HG02623 (cell line): ENCODE measurements at regions not wholly inside any gene's neighbourhood (a gene's known extent, or its start where the extent isn't known, plus 50 kb on each side); places are given as distances from the start of the nearest gene placed in this dataset.

Experiments
- ATAC-seq: cut with Tn5 transposase; IDR thresholded peaks from one replicate; pipeline ENCODE4 v1.9.1; 2021; ENCODE audit warnings: moderate library complexity; ENCODE audit not compliant: unreplicated experiment

DNA sequence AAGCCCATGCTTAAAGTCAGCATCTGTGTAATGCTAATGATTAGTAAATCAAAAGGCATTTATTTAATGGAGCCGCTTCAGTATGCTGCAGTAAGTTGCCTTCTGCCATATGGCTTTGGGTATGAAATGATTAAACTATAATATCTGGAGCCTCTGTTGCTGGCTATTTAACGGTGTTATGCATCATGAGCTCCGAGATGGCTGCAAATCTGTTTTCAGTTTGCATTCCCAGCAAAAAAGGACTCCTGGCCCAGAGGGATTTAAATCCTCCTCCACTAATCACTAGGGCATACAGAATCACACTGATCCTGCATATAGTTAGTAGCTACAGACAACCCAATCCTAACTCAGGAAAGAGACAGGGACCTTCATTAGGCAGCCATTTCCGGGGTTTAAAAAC, 171.5 kb upstream of the EEA1 start:
- no peak for ATAC-seq

DNA sequence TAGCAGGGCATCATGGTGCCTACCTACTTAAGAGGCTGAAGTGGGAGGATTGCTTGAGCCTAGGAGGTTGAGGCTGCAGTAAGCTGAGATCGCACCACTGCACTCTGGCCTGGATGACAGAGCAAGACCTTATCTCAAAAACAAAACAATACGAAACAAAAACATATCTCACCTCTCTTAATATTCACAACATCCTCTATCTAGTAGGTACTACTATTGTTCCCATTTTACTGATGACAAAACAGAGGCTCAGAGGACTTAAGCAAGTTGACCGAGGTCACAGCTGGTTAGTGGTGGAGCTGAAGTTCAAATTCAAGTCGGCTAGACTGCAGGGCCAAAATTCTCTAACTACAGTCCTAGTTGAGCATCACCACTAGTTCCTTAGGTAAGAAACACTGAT, 172.3 kb upstream of the EEA1 start:
- ATAC-seq, result no peak

DNA sequence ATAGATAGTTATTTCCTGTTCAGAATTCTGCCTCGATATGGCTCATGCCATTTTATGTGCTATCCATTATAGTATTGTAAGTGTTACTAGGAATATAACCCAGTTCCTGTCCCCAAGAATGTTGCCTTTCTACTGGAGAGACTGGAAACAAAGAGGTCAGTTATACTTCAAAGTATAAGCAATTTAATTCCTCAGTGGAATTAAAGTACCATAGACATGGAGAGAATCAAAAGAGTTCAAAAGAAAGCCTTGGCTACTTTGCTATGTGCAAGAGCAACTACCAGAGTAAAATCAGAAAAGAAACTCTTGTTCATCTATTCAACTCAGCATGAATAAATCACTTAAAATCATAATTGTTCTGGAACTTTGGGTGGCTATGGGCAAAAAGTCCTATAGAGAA, 173.2 kb upstream of the EEA1 start:
- no peak for ATAC-seq

DNA sequence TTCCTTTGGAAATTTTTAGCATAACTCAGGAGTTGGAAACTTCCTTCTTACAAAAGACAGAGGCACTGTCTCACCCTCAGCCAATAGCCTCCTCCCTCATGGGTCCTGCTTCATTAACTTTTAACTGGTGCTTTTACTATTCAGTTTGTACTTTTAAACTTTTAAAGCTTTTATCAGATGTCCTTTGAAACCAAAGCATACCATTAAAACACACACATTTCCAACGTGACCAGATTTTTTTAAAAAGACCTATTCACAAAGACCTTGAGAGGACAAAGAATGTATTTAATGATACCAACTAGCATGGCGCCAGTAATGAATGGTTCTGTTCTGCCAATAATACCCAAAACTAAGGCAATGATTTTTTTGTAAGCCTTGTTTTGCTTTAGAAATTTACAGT, 173.6 kb upstream of the EEA1 start:
- no peak for ATAC-seq

DNA sequence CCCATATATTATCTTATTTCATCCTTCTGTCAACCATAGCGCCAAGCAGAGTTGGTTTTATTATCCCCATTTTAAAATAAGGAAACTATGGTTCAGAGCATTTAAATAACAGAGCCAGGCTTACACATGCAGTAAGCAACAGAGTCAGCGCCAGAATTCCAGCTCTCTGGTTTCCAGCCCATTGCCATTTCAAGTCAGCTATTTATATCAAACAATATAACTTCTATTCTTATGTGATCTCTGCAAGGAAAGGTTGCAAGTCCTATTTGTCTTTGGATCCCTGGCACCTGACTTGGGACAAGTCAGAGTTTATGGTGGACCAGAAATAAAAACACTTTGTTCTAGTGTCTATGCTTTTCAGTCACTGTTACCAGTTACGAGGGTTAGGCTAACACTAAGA, 174.1 kb upstream of the EEA1 start:
- no peak for ATAC-seq

DNA sequence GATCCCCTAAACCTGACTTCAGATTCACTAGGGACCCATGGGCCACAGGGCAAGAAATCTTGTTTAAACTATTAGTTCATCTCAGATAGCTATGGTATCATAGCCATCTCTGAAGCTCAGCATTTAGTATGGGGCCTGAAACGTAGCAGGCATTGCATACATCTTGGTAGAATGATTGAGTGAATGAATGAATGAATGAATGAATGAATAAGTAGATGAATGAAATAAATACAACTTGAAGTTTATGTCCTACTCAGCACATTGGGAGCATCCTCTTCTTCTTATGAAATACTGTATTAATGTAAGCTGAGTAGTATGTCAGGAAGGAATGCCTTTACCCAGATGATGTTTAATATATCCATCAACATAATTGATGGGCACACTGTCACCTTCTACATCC, 175.4 kb upstream of the EEA1 start:
- ATAC-seq, result no peak

DNA sequence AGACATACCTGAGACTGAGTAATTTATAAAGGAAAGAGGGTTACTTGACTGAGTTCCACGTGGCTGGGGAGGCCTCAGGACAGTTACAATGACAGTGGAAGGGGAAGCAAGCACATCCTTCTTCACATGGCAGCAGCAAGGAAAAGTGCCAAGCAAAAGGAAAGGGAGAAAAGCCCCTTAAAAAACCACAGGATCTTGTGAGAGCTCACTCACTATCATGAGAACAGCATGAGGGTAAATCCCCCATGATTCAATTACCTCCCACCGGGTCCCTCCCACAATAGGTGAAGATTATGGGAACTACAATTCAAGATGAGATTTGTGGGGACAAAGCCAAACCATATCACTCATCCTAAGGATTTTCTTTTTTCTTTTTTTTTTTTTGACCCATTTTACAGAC, 177.8 kb upstream of the EEA1 start:
- no peak for ATAC-seq

DNA sequence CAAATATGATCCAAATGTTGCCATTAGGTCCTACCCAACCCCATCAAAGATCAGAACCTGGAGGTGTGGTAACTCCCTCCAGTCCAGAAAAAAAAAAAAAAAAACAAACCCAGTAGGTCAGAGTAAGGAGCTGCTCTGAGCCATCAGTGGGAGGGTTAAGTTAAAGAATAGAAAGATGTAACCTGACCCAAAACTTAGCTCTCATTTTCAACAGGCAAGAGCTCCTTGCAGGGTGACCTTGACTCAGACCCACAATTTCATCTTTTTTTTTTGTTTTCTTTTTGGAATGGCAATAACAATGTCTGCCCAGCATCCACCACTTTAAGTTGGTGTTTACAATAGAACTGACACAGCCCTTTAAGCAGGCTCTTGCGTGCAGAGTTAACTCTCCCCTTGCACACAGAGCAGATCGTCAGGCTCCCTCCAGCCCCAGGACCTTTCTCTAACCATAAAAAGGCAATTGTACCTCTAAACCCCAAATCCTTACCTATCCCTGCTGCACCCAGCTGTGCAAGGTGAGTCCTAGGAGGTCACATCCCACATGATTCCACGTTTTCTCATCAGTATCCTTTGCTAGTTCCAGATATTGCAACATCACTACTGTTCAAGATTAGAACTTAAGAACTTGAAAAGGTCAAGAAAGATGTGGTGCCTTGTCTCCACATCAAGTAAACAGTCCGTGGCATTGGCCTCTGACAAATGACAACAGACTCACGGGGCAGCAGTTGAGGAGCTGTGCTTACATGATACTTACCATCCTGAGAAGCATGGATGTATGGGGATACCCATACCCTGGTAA, 178.6 kb upstream of the EEA1 start:
- no peak for ATAC-seq

DNA sequence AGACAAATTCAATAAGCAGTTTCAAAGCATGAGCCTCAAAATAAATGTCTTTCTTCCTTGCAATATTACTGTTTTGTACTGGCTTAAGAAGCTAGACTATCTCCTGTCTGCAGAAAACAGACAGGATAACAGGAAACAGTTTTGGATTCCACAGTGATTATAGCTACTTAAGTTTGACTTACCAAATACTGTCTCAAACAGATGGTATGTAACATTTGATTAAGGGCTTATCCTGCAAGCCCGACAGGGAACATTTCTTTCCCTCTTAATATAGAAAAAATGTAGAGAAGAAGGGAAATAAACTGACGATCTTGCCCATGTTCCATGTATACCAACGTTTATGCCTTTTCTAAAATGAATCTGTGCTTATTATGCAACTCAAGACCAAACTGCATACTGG, 179.9 kb upstream of the EEA1 start:
- no peak for ATAC-seq

DNA sequence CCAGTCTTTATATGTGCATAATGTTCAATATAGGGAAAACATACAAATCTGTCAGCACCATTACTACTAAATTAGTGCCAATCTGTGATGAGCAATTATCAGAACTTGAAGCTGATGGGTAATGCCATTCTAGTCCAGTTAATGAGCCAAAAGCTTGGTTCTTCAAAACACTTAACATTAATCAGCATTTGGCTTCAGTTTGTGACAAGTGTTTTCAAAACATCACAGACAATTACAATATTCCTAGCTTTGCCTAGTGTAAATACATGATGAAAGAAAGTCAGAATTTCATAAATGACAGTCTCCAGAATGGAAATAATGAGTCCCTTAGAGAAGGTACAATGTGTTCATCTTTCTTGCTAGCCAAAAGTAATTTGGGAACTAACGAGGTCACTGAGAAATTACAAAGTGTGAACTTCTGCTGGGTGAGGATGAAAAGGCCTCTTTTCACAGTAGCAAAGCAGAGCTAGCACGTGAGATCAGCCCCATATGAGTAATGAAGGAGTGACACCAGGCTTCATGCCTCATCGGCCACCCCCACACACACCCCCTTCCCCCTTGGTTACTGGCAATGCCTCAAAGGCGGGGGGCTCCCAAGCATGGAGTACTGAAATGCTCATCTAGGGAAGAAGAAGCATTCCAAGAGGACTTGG, 180.6 kb upstream of the EEA1 start:
- no peak for ATAC-seq

DNA sequence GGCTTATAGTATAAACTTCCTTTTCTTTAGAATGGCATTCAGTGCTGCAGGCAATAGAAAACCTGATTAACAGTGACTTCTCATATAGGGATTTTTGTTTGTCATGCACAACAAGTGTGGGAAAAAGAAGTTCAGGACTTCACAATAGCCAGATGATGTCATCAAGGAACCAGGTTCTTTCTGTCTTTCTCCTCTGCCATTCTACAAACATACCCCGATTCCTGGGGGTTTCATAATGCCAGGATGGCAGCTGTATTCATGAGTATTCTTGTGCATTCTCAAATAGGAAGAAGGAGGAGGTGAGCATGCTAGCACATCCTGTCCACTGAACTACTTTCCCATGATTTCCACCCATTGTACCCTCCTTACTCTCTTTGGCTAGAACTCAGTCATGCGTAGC, 182.7 kb upstream of the EEA1 start:
- no peak for ATAC-seq

DNA sequence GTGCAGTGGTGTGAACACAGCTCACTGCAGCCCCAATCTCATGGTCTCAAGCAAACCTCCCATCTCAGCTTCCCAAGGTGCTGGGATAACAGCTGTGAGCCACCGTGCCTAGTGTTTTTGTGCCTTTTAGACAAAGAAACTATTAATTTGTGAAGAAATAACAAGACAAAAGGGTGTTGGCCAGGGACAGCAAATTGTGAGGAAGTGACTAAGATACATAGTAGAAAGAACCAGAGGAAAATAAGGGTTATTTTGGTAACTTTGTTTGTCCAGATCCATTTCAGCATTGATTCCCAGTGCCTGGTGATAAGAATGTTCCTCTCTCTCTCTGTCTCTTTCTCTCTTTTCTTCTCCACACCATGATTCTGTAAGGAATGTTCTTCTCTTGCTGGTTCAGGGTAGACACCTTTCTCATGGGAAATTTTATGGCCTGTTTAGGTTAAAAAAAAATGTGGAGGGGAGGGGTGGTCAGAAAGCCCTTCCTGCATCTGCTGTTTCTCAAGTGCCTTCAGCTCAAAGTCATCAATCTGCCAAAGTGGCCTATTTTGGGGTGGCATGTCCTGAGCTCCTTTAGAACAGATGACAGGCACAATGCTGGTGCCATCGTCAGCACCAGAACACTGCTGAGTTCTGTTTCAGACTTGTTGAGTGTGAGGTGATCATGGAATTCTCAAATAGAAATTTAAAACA, 184.4 kb upstream of the EEA1 start:
- ATAC-seq, result no peak

DNA sequence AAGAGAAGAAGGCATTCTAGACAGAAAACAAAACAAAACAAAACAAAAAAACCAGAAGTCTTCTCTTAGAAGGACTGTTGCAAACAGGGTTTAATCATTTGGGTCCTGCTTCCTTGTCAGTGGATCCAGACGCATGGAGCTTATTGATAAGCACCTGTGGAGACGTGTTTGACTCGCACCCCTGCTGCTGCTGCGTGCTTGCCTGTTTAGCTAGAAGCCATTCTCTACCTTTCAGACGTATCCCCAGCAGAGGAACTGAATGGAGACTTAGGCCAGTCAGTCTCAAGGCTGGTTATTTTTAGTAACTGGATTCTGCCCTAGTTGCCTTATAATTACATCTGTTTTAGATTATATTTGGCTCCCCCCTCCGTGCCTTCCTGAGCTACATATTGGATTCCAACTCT, 186.1 kb upstream of the EEA1 start:
- ATAC-seq, result no peak

DNA sequence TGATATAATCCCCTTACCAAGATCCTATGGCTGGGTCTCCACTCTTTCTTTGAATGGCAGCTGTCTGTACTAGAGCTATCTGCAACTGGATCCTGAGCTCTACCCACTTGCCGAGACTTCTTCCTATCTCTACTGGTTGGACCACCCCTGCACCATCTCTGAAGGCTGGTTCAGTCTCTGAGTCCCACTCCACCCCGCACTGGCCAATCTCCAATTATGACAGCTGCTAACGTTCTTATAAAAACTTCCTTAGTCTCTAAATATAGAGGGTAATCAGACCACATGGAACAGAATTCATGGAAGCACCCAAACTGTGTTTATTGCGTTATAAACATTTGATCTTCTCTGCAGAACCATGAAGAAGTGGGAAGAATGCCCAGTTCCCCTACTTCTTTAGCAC, 186.6 kb upstream of the EEA1 start:
- ATAC-seq, result no peak

DNA sequence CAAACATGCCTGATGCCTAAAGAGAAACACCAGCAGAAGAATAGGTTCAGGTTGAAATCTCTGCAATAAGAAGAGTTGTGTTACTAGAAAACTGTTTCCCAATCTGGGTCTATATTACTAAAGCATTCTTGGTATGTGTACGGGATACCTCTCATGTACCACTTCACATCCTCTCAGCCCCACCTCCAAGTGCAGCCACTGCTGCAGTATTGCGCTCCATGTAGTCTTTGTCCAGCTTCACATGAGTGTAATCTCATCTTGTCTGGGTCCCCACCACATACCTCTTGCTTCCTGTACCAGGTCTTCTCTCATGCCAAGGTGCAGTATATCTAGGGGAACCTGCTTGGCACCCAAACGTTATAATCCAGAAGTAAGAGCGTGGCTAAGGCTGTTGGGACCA, 187.5 kb upstream of the EEA1 start:
- ATAC-seq, result no peak

DNA sequence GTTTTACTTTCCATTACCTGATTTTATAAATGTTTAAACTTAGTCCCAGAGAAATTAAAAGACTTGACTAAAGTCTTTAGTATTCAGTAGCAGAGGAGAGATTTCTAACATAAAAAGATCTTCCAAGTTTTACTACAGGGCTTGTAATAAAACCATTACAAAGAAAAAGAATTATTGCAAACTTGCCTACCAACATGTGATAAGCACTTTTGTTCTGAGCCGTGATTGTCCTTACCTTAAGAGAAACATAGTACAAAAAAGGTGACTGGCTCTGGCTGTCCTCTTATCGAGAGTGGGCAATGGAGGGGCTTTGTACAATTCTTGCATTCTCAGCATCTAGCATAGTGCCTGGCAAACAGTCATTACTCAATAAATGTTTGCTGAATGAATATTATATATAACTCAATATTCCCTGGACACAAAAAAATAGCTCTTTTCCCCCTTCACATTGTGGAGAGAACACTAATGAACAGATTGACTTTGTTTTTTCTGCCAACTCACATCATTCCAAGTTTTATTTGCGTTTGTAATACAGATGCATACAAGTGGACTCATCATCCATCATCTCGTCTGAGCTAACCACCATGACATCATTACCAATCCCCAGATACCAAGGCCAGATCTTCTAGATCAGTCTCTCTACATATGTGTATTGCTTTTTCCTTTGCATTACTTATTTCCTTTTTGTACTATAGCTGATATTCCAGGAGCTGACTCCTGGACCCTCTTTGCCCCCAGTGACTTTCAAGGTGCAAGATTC, 192.8 kb upstream of the EEA1 start:
- no peak for ATAC-seq

DNA sequence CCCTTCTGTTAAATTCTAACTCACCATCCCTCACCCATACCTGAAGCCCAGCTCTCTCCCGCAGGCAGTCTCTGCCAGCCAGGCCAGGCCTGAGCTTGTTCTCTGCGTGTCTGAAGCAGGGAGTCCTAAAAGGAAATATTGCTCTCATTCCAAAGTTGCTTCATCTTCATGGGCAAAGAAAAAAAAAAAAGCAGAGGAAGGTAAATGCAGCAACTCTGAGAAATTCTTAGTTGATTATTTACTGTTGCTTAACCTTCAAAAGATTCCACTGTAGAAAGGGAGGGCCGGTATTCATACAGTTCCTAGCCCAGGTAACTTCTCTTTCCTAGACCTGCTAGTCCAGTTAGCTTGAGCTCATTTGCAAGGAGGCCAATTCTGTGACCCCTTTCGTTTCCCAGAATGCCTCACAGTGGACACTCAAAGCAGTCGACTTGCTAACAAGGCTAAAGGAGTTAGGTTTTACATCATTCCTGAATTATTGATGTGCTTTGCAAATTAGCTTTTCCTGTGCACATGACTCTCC, 193.5 kb upstream of the EEA1 start:
- ATAC-seq, result no peak

DNA sequence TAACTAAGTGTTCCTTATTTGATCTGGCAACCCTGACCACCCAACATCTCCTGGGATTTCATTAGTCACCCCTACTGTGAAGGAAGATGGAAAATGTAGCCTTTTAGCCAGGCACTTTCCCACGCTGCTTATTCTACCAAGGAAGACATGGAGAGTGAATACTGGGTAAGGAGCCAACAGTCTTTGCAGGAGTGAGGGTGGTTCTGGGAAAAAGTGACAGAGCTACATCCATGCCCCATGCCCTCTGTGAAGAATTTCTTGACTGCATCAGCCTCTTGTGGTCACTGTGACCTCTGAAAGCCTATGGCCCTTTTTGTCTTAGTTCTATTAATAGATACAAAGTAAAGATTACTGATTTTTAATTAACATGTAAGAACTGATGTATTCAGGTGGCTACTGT, 196.0 kb upstream of the EEA1 start:
- ATAC-seq, result no peak

DNA sequence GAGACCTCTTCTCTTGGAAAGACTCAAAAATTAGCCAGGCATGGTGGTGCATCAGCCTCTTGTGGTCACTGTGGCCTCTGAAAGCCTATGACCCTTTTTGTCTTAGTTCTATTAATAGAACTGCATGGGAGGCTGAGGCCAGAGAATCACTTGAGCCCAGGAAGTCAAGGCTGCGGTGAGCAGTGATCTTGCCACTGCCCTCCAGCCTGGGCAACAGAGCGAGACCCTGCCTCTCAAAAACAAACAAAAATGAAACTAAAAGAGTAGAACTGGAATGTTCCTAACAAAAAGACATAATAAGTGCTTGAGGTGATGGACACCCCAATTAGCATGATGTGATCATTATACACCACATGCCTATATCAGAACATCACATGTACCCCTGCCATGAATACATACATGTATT, 197.0 kb upstream of the EEA1 start:
- peak; percentile 41 for ATAC-seq

DNA sequence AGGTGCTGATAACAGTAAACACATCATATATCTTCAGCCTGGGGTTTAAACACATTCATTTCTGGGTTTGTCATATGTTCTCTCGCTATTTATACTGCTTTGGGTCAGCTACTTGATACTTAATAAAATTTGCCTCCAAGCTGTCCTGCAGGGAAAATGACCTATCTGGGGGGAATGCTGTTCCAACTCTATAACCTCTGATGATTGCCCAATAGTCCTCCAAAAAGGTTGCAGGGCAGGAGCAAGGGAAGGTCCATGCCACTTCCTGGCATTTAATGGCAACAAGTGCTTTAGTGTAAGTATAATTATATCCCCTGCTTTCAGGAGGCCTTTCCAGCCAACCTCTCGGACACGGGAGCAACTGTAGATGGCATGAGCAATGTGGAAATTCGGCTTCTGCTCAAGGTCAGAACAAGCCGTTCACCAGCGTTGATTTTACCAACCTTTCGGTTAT, 198.0 kb upstream of the EEA1 start:
- no peak for ATAC-seq
